ENCODE measurements at regions not wholly inside any gene's neighbourhood (a gene's known extent, or its start where the extent isn't known, plus 50 kb on each side); places are given as distances from the start of the nearest gene placed in this dataset.

DNA sequence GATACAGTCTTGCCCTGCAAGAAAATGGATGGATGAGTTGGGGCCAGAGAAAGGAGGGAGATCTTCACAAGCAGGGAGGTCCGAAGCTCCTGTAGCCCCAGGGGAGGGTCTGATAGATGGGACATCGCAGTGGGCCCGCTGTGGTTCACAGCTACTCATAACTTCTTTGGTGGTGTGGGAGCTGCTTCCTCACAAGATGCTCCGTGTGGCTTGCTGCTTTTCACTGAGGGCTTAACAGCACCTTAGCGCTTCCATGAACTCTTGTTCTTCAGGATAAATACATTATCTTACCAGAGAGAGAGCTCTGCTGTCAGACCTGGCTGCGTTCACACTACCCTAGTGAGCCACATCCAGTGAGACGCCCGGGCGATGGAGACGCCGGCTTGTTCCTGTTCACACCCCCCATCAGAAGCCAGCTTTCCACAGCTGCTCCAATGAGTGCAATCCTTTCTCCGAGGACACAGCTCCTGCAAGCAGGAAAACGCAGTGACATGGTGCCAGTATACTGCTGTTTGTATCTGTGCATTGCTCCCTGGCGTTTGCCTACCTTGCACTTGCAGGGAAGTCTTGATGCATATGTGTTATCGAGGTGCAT lies 599.8 kb downstream of the AJAP1 start:
- no peak for DNase-seq
- intact Hi-C loops (cut with DNase I), result no loop called here
- ATAC-seq (ENCODE audit: poor library complexity), result no peak

DNA sequence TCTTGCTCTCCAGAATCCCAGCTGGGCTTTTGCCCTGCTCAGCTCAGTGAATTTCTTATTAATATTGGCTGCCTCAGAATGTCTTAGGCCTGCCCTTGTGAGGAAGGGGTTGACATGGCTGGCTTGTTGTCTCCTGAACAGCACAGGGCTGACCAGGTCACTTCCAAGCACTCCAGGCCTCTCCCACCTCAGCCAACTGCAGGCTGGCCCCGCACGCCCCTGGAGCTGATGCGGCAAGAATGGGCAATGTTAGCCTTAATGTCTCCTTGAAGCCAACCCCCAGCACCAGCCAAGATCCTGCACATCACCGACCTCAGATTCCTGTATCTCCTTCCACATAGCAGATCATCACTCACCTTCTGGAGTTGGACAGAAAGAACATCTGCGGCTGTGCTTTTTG lies 598.6 kb downstream of the AJAP1 start:
- intact Hi-C loops (cut with DNase I), result no loop called here
- ATAC-seq (ENCODE audit: poor library complexity) (no peak), DNase-seq (no peak)

DNA sequence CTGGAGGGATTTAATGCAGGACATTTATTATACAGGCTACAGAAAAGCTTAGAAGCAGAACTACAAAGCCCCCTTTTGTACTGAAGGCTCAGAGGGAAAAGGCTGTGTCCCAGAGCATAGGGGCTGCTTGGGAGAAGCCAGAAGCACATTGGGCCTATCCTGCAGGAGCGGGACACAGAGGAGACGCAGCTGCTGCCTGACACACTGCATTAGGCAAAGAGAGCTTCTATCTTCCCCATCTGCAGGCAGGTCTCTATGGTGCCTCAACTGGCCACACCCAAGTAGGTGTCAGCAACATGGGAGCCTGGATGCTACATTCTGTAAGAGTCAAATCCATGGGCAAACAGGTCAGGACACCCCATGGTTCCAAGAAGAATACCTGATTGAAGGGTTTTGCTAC lies 595.9 kb downstream of the AJAP1 start:
- no peak for ATAC-seq (ENCODE audit: poor library complexity)
- no peak for DNase-seq
- intact Hi-C loops (cut with DNase I), result no loop called here

- ATAC-seq (ENCODE audit: poor library complexity), result no peak
- no peak for DNase-seq
- intact Hi-C loops (cut with DNase I), result no loop called here
Observed at GRCh38 chr1:5245348-5245747, 590.9 kb downstream of the AJAP1 start.

- DNase-seq (no peak), ATAC-seq (ENCODE audit: poor library complexity) (no peak)
- intact Hi-C loops (cut with DNase I), result no loop called here
Observed at GRCh38 chr1:5244631-5245285, 590.3 kb downstream of the AJAP1 start.

DNA sequence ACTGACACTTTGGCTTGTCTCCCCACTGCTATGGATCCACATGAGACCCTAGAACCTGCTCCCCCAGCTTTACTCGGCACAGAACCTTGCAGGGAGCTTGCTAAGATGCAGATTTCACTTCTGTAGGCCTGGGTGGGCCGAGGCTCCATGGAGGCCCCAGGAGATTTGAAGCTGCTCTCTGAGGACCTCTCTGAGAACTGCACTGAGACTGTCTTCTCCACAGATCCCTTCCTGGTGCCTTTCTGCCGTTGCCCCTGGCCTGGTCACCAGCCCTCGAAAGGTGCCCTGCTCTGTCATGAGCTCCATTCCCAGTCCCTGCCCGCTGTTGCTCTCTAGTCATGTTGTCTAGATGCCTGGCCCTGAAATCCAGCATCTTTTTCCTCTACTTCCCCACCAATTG lies 588.4 kb downstream of the AJAP1 start:
- intact Hi-C loops (cut with DNase I), result no loop called here
- ATAC-seq (ENCODE audit: poor library complexity) (no peak), DNase-seq (no peak)

DNA sequence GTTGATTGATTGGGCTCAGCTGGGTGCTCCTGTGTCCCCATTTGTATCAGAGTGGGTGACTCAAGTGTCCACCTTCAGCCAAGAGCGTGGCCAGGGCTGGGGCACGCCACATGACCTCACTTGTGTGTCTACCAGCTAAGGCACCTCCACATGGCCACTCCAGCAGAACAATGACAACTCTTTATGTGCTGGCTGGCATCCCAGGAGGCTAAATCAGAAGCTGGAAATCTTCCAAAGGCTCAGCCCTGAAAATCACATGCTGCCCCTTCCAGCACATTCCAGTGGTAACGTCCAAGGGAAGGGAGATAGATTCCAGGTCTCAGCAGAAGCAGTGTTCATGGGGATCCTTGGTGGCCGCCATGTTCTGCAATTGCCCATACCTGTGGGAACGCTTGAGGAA lies 585.5 kb downstream of the AJAP1 start:
- no peak for DNase-seq
- intact Hi-C loops (cut with DNase I), result no loop called here
- ATAC-seq (ENCODE audit: poor library complexity), result no peak

- ATAC-seq (ENCODE audit: poor library complexity) (no peak), DNase-seq (no peak)
- intact Hi-C loops (cut with DNase I), result no loop called here
Observed at GRCh38 chr1:5238351-5239130, 584.1 kb downstream of the AJAP1 start.

DNA sequence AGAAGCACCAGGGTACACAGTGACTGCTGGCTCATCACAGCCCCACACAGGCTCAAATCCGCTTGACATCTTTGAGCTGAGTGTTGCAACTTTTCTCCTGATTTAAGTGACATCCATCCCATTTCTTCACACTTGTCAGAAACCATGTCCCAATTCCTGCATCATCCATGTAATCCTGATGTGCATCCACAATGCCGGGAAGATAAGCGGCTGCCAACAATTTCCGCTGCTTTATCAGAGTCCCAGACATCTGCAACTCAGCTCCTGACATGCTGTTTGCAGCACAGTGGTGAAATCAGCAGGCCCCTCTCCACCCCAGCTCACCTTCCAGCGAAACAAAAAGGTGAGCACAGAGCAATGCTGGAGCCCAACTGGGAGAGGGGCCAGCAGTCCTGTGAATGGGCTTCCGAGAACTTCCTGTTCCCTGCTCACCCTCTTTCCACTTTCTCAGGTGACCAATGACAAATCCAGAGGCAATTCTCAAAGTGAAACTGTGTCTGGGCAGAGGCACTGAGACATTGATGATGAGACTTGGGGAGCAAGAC lies 581.0 kb downstream of the AJAP1 start:
- no peak for DNase-seq
- intact Hi-C loops (cut with DNase I), result no loop called here
- no peak for ATAC-seq (ENCODE audit: poor library complexity)

DNA sequence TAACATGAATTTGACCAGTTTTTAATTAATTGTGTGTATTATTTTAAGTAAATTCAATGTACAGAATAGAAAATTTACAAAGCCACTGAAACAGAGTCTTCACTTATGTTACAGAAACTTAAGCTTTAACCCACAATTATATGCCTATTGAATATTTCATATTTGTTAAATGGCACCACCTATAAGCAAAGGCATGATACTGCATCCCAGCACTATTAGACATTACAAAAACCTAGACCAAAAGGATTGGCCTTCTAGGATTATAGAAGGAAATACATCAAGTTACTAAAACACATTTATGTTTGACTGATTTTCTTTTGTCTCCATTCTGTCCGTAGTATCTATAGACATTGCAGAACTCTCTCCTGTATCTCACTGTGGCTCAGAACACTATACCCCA lies 578.1 kb downstream of the AJAP1 start:
- intact Hi-C loops (cut with DNase I), result no loop called here
- DNase-seq (no peak), ATAC-seq (ENCODE audit: poor library complexity) (no peak)

- ATAC-seq (ENCODE audit: poor library complexity), result no peak
- DNase-seq, result no peak
- intact Hi-C loops (cut with DNase I), result no loop called here
Observed at GRCh38 chr1:5231541-5232315, 577.3 kb downstream of the AJAP1 start.

DNA sequence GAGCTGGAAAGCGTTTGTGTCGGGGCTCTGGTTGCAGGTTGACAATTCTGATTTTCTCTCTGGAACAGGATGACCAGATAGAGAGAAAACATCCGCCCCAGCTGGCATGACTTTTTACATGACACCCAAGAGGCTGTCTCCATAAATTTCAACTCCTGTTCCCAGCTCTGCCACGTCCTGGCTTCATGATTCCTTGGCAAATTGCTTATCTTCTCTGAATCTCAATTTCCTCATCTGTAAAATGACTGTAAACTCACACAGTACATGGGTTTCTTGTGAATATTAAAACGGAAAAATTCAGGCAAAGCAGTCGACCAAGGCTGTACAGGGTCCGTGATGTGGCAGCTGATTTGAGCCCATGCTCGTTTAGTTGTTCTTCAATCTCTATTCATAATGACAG lies 572.7 kb downstream of the AJAP1 start:
- no peak for DNase-seq
- ATAC-seq (ENCODE audit: poor library complexity), result no peak
- intact Hi-C loops (cut with DNase I), result no loop called here

GRCh38 chr1:5225707-5226704 lies 571.6 kb downstream of the AJAP1 start:
- DNase-seq (no peak), ATAC-seq (ENCODE audit: poor library complexity) (no peak)
- intact Hi-C loops (cut with DNase I), result no loop called here

GRCh38 chr1:5223206-5223605 lies 568.8 kb downstream of the AJAP1 start:
- DNase-seq (no peak), ATAC-seq (ENCODE audit: poor library complexity) (no peak)
- intact Hi-C loops (cut with DNase I), result no loop called here

DNA sequence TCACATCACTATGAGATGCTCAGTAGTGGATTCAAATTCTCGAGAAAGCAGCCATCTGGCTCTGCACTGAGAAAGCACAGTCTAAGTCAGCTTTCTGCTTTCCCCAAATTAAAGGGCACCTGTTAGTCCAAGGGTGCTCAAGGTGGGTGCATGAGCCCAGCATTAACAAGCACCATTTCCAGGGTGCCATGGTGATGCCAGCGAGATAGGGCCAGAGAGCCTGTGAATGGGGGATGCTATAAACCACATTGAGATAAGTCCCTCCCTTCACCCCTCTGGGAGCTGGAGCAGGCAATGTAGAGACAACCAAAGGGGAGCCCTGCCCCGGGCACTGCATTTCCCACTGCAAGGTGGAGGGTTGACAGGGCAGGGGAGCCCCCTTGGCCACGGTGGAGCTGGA lies 568.2 kb downstream of the AJAP1 start:
- DNase-seq, result no peak
- no peak for ATAC-seq (ENCODE audit: poor library complexity)
- intact Hi-C loops (cut with DNase I), result no loop called here

- DNase-seq, result no peak
- intact Hi-C loops (cut with DNase I), result no loop called here
Observed at GRCh38 chr1:5221451-5221850, 567.0 kb downstream of the AJAP1 start.

GRCh38 chr1:5220821-5221220 lies 566.4 kb downstream of the AJAP1 start:
- intact Hi-C loops (cut with DNase I), result no loop called here
- DNase-seq, result no peak
- no peak for ATAC-seq (ENCODE audit: poor library complexity)

More at GRCh38 chr1:5221451-5221850, 567.0 kb downstream of the AJAP1 start:
- ATAC-seq (ENCODE audit: poor library complexity), result no peak

DNA sequence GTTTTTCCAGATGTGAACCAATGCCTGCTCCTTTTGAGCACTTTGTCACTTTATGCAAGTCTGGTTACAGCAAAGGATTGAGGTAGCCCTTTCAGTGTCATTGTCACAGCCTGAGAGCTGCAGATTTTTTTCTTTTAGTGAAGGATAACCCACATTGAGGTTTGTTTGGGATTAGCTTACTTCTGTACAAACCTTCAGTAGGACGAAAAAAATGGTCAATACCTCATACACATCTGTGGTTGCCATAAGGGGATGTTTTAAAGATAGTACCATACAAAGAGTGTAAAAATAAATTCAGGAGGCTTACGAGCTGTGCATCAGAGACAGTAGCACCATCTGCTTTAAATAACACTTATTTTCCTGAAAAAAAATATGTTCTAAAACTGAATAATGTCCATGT lies 566.0 kb downstream of the AJAP1 start:
- intact Hi-C loops (cut with DNase I), result no loop called here
- DNase-seq (no peak), ATAC-seq (ENCODE audit: poor library complexity) (no peak)
